ENCODE measurements at regions not wholly inside any gene's neighbourhood (a gene's known extent, or its start where the extent isn't known, plus 50 kb on each side); places are given as distances from the start of the nearest gene placed in this dataset.

GRCh38 chr9:16210440-16210839, 657.6 kb downstream of the CCDC171 start:
- Mint-ChIP-seq H3K27ac (no peak overlapping the region), H3K36me3 (no peaks in the 10 kb centered on the region), H3K9me3 (peaks cover 3% of the 10 kb centered on the region in 2 donors)
- ATAC-seq (no peak), DNase-seq (ENCODE audit: low spot score in 2 of 2) (no peak)

GRCh38 chr9:16211946-16212345, 658.5 kb downstream of the BNC2 start:
- DNase-seq (ENCODE audit: low spot score in 2 of 2) (no peak), ATAC-seq (no peak)
- Mint-ChIP-seq H3K36me3 (no peaks in the 10 kb centered on the region), H3K27ac (no peak overlapping the region), H3K9me3 (no peaks in the 10 kb centered on the region)

GRCh38 chr9:16213781-16214515, 656.5 kb downstream of the BNC2 start:
- H3K27ac Mint-ChIP-seq, result no peak overlapping the region

GRCh38 chr9:16214677-16215352, 655.7 kb downstream of the BNC2 start:
- H3K27ac Mint-ChIP-seq, result no peak overlapping the region
- DNase-seq (ENCODE audit: low spot score in 2 of 2) (no peak), ATAC-seq (no peak)
- H3K36me3 Mint-ChIP-seq, result no peaks in the 10 kb centered on the region
- no peaks in the 10 kb centered on the region for H3K9me3 Mint-ChIP-seq

More at GRCh38 chr9:16213781-16214515, 656.5 kb downstream of the BNC2 start:
- DNase-seq (ENCODE audit: low spot score in 2 of 2) (no peak), ATAC-seq (no peak)
- no peaks in the 10 kb centered on the region for H3K9me3 Mint-ChIP-seq
- H3K36me3 Mint-ChIP-seq, result no peaks in the 10 kb centered on the region

GRCh38 chr9:16215353-16215680, 655.2 kb downstream of the BNC2 start:
- ATAC-seq (no peak), DNase-seq (ENCODE audit: low spot score in 2 of 2) (no peak)
- Mint-ChIP-seq H3K36me3 (no peaks in the 10 kb centered on the region), H3K27ac (no peak overlapping the region), H3K9me3 (no peaks in the 10 kb centered on the region)

GRCh38 chr9:16217943-16218701, 652.3 kb downstream of the BNC2 start:
- Mint-ChIP-seq H3K9me3 (no peaks in the 10 kb centered on the region), H3K36me3 (peaks cover 0 to 11% of the 10 kb centered on the region in 2 donors), H3K27ac (no peak overlapping the region)
- DNase-seq (ENCODE audit: low spot score in 2 of 2) (no peak), ATAC-seq (no peak)

GRCh38 chr9:16221366-16221765, 649.1 kb downstream of the BNC2 start:
- DNase-seq (ENCODE audit: low spot score in 2 of 2) (no peak), ATAC-seq (no peak)
- Mint-ChIP-seq H3K9me3 (peaks cover 4 to 5% of the 10 kb centered on the region in 2 donors), H3K36me3 (peaks cover 0 to 11% of the 10 kb centered on the region in 2 donors), H3K27ac (no peak overlapping the region)

GRCh38 chr9:16221822-16222547, 648.5 kb downstream of the BNC2 start:
- DNase-seq (ENCODE audit: low spot score in 2 of 2) (no peak), ATAC-seq (no peak)
- Mint-ChIP-seq H3K36me3 (peaks cover 0 to 11% of the 10 kb centered on the region in 2 donors), H3K27ac (no peak overlapping the region), H3K9me3 (peaks cover 4 to 5% of the 10 kb centered on the region in 2 donors)

- Mint-ChIP-seq H3K9me3 (peaks cover 4 to 5% of the 10 kb centered on the region in 2 donors), H3K27ac (no peak overlapping the region)
- ATAC-seq, result no peak
Measured at GRCh38 chr9:16223074-16223871, 647.2 kb downstream of the BNC2 start.

GRCh38 chr9:16230731-16231130, 639.7 kb downstream of the BNC2 start:
- peaks cover 7 to 9% of the 10 kb centered on the region in 2 donors for H3K9me3 Mint-ChIP-seq
- DNase-seq (ENCODE audit: low spot score in 2 of 2), result no peak
- no peak overlapping the region for H3K27ac Mint-ChIP-seq
- H3K36me3 Mint-ChIP-seq, result peaks cover 10 to 16% of the 10 kb centered on the region in 2 donors
- no peak for ATAC-seq

More at GRCh38 chr9:16223074-16223871, 647.2 kb downstream of the BNC2 start:
- peaks cover 0 to 11% of the 10 kb centered on the region in 2 donors for H3K36me3 Mint-ChIP-seq
- no peak for DNase-seq (ENCODE audit: low spot score in 2 of 2)

GRCh38 chr9:16236311-16236710, 634.2 kb downstream of the BNC2 start:
- Mint-ChIP-seq H3K36me3 (peaks cover 10 to 19% of the 10 kb centered on the region in 2 donors), H3K27ac (no peak overlapping the region), H3K9me3 (peaks cover 11 to 15% of the 10 kb centered on the region in 2 donors)
- no peak for ATAC-seq
- DNase-seq (ENCODE audit: low spot score in 2 of 2), result no peak

GRCh38 chr9:16236882-16237281, 633.6 kb downstream of the BNC2 start:
- ATAC-seq, result no peak
- no peak for DNase-seq (ENCODE audit: low spot score in 2 of 2)
- H3K9me3 Mint-ChIP-seq, result peaks cover 11 to 16% of the 10 kb centered on the region in 2 donors
- H3K27ac Mint-ChIP-seq, result no peak overlapping the region
- peaks cover 10 to 19% of the 10 kb centered on the region in 2 donors for H3K36me3 Mint-ChIP-seq

GRCh38 chr9:16238623-16239138, 631.8 kb downstream of the BNC2 start:
- ATAC-seq (no peak), DNase-seq (ENCODE audit: low spot score in 2 of 2) (no peak)
- no peak overlapping the region for H3K27ac Mint-ChIP-seq
- H3K9me3 Mint-ChIP-seq, result peaks cover 11 to 16% of the 10 kb centered on the region in 2 donors
- H3K36me3 Mint-ChIP-seq, result peaks cover 10 to 19% of the 10 kb centered on the region in 2 donors

- Mint-ChIP-seq H3K27ac (no peak overlapping the region), H3K36me3 (no peaks in the 10 kb centered on the region), H3K9me3 (peaks cover 4% of the 10 kb centered on the region in 2 donors)
- DNase-seq (ENCODE audit: low spot score in 2 of 2) (no peak), ATAC-seq (no peak)
Measured at GRCh38 chr9:16241231-16241630, 629.2 kb downstream of the BNC2 start.

GRCh38 chr9:16243798-16244197, 626.7 kb downstream of the BNC2 start:
- peaks cover 4% of the 10 kb centered on the region in 2 donors for H3K9me3 Mint-ChIP-seq
- ATAC-seq (no peak), DNase-seq (ENCODE audit: low spot score in 2 of 2) (no peak)
- no peaks in the 10 kb centered on the region for H3K36me3 Mint-ChIP-seq
- H3K27ac Mint-ChIP-seq, result no peak overlapping the region

Measured in activated naive CD4-positive, alpha-beta T cell treated with anti-CD3 and anti-CD28 coated beads, Interleukin-2, amount 50 U/mL, for 72 hours (primary cell).